ENCODE measurements at regions not wholly inside any gene's neighbourhood (a gene's known extent, or its start where the extent isn't known, plus 50 kb on each side); places are given as distances from the start of the nearest gene placed in this dataset.

GRCh38 chr10:106341356-106341755 is 823.1 kb downstream of the SORCS1 start:
- DNase-seq (ENCODE audit: low read depth): no peak
- no peaks in the 10 kb centered on the region for H3K36me3 ChIP-seq (ENCODE audit: control insufficient read depth, insufficient read depth, low read length)
- H3K4me3 ChIP-seq (ENCODE audit: low read depth, low read length): no peak overlapping the region
- TF ChIP-seq CTCF (IDR thresholded peaks at IDR 0.05; ENCODE audit: insufficient read depth, low read length, poor library complexity, severe bottlenecking): no peak
- no peaks in the 10 kb centered on the region for H3K27me3 ChIP-seq (ENCODE audit: control insufficient read depth, insufficient read depth, low read length)

GRCh38 chr10:106338486-106338885 is 826.0 kb downstream of the SORCS1 start:
- no peak overlapping the region for H3K4me3 ChIP-seq (ENCODE audit: low read depth, low read length)
- no peak for DNase-seq (ENCODE audit: low read depth)
- no peaks in the 10 kb centered on the region for H3K36me3 ChIP-seq (ENCODE audit: control insufficient read depth, insufficient read depth, low read length)
- no peak for TF ChIP-seq CTCF (IDR thresholded peaks at IDR 0.05; ENCODE audit: insufficient read depth, low read length, poor library complexity, severe bottlenecking)
- no peaks in the 10 kb centered on the region for H3K27me3 ChIP-seq (ENCODE audit: control insufficient read depth, insufficient read depth, low read length)

GRCh38 chr10:106336874-106337273 is 827.6 kb downstream of the SORCS1 start:
- no peak overlapping the region for H3K4me3 ChIP-seq (ENCODE audit: low read depth, low read length)
- DNase-seq (ENCODE audit: low read depth): no peak
- H3K36me3 ChIP-seq (ENCODE audit: control insufficient read depth, insufficient read depth, low read length): no peaks in the 10 kb centered on the region
- H3K27me3 ChIP-seq (ENCODE audit: control insufficient read depth, insufficient read depth, low read length): no peaks in the 10 kb centered on the region
- no peak for TF ChIP-seq CTCF (IDR thresholded peaks at IDR 0.05; ENCODE audit: insufficient read depth, low read length, poor library complexity, severe bottlenecking)

- no peak for DNase-seq (ENCODE audit: low read depth)
- H3K27me3 ChIP-seq (ENCODE audit: control insufficient read depth, insufficient read depth, low read length): no peaks in the 10 kb centered on the region
- H3K36me3 ChIP-seq (ENCODE audit: control insufficient read depth, insufficient read depth, low read length): no peaks in the 10 kb centered on the region
- no peak overlapping the region for H3K4me3 ChIP-seq (ENCODE audit: low read depth, low read length)
- no peak for TF ChIP-seq CTCF (IDR thresholded peaks at IDR 0.05; ENCODE audit: insufficient read depth, low read length, poor library complexity, severe bottlenecking)
Measured at GRCh38 chr10:106327747-106328146, 836.8 kb downstream of the SORCS1 start.

- Histone ChIP-seq H3K27me3 (ENCODE audit: control insufficient read depth, insufficient read depth, low read length) (no peaks in the 10 kb centered on the region), H3K4me3 (ENCODE audit: low read depth, low read length) (no peak overlapping the region), H3K36me3 (ENCODE audit: control insufficient read depth, insufficient read depth, low read length) (no peaks in the 10 kb centered on the region)
- TF ChIP-seq CTCF (IDR thresholded peaks at IDR 0.05; ENCODE audit: insufficient read depth, low read length, poor library complexity, severe bottlenecking): no peak
- no peak for DNase-seq (ENCODE audit: low read depth)
Measured at GRCh38 chr10:106320876-106321275, 843.6 kb downstream of the SORCS1 start.

- H3K36me3 ChIP-seq (ENCODE audit: control insufficient read depth, insufficient read depth, low read length): no peaks in the 10 kb centered on the region
- TF ChIP-seq CTCF (IDR thresholded peaks at IDR 0.05; ENCODE audit: insufficient read depth, low read length, poor library complexity, severe bottlenecking): no peak
- DNase-seq (ENCODE audit: low read depth): no peak
- no peaks in the 10 kb centered on the region for H3K27me3 ChIP-seq (ENCODE audit: control insufficient read depth, insufficient read depth, low read length)
- H3K4me3 ChIP-seq (ENCODE audit: low read depth, low read length): no peak overlapping the region
Measured at GRCh38 chr10:106320078-106320477, 844.4 kb downstream of the SORCS1 start.
